Ectodermal cell (in vitro differentiated cells): ENCODE measurements at regions not wholly inside any gene's neighbourhood (a gene's known extent, or its start where the extent isn't known, plus 50 kb on each side); places are given as distances from the start of the nearest gene placed in this dataset.
"Not testable (repeated sequence)": the region's sequence is repeated elsewhere in the genome, so short reads cannot be mapped to it uniquely, and the experiment has no call there.

ENCODE experiments used
- H3K27ac ChIP-seq: 2 replicates; pipeline ENCODE4 v1.7.0; 2013; ENCODE audit warnings: mild to moderate bottlenecking, low read depth, low read length; ENCODE audit not compliant: insufficient read depth, poor library complexity, severe bottlenecking
- H3K27me3 ChIP-seq: 2 replicates; pipeline ENCODE4 v1.7.0; 2013; ENCODE audit warnings: mild to moderate bottlenecking, low read length; ENCODE audit not compliant: insufficient read depth, control insufficient read depth, poor library complexity, severe bottlenecking
- H3K36me3 ChIP-seq: one replicate; pipeline ENCODE4 v1.7.0; 2013; ENCODE audit warnings: low read length; ENCODE audit not compliant: control insufficient read depth, insufficient read depth
- H3K4me1 ChIP-seq: one replicate; pipeline ENCODE4 v1.7.0; 2013; ENCODE audit warnings: low read length; ENCODE audit not compliant: control insufficient read depth, insufficient read depth
- H3K4me3 ChIP-seq: 2 replicates; pipeline ENCODE4 v1.7.0; 2013; ENCODE audit warnings: low read depth, low read length, control low read depth; ENCODE audit not compliant: insufficient read depth
- H3K9me3 ChIP-seq: 2 replicates; pipeline ENCODE4 v1.7.0; 2013; ENCODE audit warnings: mild to moderate bottlenecking, low read length, moderate library complexity; ENCODE audit not compliant: control insufficient read depth
- WGBS, 2 experiments: methylation state at CpG; one replicate each; pipeline ENCODE4 v1.1.7; 2013; ENCODE audit warnings: missing lambda C conversion rate in 2 of 2; 5-methylcytosine and 5-hydroxymethylcytosine counted together

DNA sequence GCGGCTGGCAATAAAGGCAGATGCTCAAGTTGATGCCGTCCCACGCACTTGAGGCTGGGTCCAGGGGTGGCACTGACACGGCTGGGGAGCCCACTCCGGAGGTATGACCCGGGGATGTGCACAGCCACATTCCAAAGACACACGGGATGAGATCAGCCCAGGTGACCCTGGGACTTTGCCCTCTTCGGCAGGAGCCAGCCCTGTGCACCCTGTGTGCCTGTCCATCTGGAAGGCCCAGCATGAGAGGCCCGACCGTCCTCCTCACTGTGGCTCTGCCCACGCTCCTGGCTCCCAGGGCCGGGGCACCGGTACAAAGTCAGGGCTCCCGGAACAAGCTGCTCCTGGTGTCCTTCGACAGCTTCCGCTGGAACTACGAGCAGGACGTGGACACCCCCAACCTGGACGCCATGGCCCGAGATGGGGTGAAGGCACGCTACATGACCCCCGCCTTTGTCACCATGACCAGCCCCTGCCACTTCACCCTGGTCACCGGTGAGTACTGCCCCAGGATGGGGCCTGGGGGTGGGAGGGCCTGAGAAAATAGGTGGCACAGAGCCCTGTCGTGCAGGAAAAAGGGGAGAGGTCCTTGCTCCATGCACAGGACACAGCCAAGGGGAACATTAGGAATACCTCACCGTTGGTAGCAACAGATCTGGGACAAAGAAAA is 309.9 kb downstream of the TP53TG3F start:
- H3K27ac ChIP-seq, H3K4me3 ChIP-seq, H3K4me1 ChIP-seq, H3K27me3 ChIP-seq, H3K9me3 ChIP-seq, H3K36me3 ChIP-seq: not testable (repeated sequence)
- WGBS, 2 experiments: 89 to 96% methylated on average over 13 to 14 of the region's 25 CpGs

DNA sequence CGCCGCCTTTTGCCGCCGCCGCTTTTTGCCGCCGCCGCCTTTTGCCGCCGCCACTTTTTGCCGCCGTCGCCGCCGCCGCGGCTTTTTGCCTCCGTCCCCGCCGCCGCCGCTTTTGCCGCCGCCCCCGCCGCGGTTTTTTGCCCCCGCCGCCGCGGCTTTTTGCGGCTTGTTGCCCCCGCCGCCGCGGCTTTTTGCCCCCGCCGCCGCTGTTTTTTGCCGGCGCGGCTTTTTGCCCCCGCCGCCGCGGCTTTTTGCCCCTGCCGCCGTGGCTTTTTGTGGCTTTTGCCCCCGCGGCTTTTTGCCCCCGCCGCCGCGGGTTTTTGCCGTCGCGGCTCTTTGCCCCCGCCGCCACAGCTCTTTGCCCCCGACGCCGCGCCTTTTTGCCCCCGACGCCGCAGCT is 311.1 kb downstream of the TP53TG3F start:
- H3K9me3 ChIP-seq, H3K4me1 ChIP-seq, H3K36me3 ChIP-seq, H3K27ac ChIP-seq, H3K27me3 ChIP-seq, H3K4me3 ChIP-seq: not testable (repeated sequence)
- 81 to 86% methylated on average over 64 to 66 of the region's 66 CpGs for WGBS, 2 experiments

DNA sequence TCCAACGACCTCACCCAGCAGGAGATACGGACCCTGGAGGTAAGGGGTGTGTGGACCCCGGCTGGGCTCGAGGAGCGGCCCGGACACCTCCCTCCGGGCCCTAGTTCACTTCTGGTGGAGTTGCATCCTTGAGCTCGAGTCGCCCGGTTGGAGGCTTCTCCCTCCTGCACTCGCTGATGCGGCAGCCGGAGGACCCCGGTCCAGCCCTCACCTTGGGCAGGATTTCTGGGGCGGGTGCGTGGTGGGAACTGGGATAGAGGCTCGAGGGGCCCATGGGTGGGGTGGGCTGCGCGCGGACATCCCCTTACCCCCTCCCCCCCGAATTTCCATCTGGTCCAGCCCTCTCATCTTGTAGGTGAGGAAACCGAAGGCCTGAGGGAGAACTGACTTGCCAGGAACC is 311.8 kb downstream of the TP53TG3F start:
- H3K27ac ChIP-seq, H3K9me3 ChIP-seq, H3K4me1 ChIP-seq, H3K4me3 ChIP-seq, H3K27me3 ChIP-seq, H3K36me3 ChIP-seq: not testable (repeated sequence)
- 88 to 89% methylated on average over 12 to 15 of the region's 22 CpGs for WGBS, 2 experiments

DNA sequence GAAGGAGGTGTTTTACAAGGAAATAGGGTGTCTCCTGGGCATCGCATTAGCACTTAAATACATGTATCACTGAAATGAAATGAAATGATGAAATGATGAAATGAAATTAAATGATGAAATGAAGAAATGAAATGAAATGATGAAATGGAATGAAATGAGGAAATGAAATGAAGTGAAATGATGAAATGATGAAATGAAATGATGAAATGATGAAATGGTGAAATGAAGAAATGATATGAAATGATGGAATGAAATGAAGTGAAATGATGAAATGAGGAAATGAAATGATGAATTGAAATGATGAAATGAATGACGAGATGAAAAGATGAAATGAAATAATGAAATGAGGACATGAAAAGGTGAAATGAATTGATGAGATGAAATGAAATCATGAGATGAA is 314.6 kb downstream of the TP53TG3F start:
- H3K4me3 ChIP-seq, H3K9me3 ChIP-seq, H3K27me3 ChIP-seq, H3K27ac ChIP-seq, H3K36me3 ChIP-seq, H3K4me1 ChIP-seq: not testable (repeated sequence)
- 74 to 86% methylated on average over 1 to 2 of the region's 2 CpGs for WGBS, 2 experiments

DNA sequence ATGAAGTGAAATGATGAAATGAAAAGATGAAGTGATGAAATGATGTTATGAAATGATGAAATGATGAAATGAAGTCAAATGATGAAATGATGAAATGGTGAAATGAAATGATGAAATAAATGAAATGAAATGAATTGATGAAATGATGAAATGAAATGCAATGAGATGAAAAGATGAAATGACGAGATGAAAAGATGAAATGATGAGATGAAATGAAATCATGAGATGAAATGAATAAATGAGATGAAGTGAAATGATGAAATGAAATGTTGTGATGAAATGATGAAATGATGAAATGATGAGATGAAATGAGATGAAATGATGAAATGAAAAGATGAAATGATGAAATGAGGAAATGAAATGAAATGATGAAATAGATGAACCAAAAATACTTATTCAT is 315.3 kb downstream of the TP53TG3F start:
- H3K4me3 ChIP-seq, H3K4me1 ChIP-seq, H3K27ac ChIP-seq, H3K9me3 ChIP-seq, H3K36me3 ChIP-seq, H3K27me3 ChIP-seq: not testable (repeated sequence)
- WGBS, 2 experiments: 63 to 72% methylated on average over 1 of the region's 1 CpG

DNA sequence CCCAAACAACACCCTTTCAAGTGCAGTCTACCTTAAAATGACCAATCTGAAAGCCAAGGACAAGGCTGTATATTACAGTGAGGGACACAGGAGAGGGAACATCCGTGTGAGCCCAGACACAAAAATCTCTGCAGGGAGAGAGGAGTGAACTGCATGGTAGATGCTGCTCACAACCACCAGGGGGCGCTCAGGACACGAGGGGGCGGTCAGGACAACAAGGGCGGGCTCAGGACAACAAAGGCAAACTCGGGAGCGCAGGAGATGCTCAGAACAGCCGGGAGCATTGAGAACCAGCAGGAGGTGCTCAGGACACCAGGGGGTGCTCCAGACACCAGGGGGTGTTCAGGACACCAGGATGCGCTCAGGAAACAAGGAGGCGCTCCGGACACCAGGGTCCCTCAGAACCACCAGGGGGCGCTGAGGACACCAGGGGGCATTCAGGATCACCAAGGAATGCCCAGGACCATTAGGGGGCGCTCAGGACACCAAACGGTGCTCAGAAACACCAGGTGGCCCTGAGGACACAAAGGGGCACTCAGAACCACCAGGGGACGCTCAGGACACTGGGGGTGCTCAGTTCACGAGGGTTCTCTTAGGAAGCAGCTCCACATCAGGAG is 357.0 kb downstream of the TP53TG3F start:
- not testable (repeated sequence) for H3K36me3 ChIP-seq, H3K27ac ChIP-seq, H3K9me3 ChIP-seq, H3K4me1 ChIP-seq, H3K4me3 ChIP-seq, H3K27me3 ChIP-seq
- WGBS, 2 experiments: no CpG with 5 or more reads among the region's 16 CpGs

DNA sequence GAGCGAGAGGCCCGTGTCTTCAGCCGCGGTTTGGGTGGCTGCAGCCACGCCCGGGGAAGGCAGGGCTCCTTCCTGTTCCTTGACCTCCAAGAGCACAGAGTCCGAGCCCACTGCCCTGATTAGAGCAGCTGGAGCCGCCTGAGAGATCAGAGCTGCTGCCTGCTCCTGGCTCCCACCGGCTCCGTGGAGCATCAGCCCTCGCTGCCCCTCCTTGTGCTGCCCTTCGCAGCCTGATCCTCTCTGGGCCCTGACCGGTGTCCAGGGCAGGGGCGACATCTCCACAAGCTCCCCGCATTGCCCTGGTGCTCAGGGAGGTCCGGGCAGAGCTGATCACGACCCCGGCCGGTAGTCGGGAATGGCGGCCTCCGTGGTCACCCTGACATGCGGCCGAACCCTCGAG is 365.3 kb downstream of the TP53TG3F start:
- H3K9me3 ChIP-seq, H3K4me1 ChIP-seq, H3K27me3 ChIP-seq, H3K27ac ChIP-seq, H3K36me3 ChIP-seq, H3K4me3 ChIP-seq: not testable (repeated sequence)
- 85 to 89% methylated on average over 9 to 10 of the region's 25 CpGs for WGBS, 2 experiments

DNA sequence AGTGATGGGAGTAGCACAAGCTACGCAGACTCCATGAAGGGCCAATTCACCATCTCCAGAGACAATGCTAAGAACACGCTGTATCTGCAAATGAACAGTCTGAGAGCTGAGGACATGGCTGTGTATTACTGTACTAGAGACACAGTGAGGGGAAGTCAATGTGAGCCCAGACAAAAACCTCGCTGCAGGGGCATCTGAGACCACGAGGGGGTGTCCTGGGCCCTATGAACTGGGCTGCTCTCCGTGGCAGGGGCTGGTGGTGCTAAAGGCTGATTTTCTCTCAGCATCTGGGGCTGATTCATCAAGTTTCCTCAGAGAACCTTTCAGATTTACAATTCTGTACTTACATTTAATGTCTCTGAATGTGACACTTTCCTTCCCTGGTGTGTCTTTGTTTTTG is 368.1 kb downstream of the TP53TG3F start:
- not testable (repeated sequence) for H3K27ac ChIP-seq, H3K27me3 ChIP-seq, H3K4me1 ChIP-seq, H3K9me3 ChIP-seq, H3K4me3 ChIP-seq, H3K36me3 ChIP-seq
- WGBS, 2 experiments: 67 to 86% methylated on average over 1 of the region's 5 CpGs

DNA sequence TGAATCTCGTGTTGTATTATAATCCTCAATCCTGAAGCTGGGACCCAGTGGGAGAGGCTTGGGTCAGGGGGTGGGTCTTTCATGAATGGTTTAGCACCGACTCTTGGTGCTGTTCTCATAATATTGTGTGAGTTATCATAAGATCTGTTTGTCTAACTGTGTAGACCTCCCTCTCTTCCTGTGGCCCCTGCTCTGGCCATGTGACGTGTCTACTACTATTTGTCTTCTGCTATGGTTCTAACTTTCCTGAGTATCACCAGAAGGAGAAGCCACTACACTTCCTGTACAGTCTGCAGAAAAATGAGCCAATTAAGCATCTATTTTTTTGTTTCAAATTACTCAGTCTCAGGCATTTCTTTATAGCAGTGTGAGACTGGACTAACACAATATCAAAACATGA is 379.7 kb downstream of the TP53TG3F start:
- H3K27me3 ChIP-seq, H3K9me3 ChIP-seq, H3K27ac ChIP-seq, H3K36me3 ChIP-seq, H3K4me3 ChIP-seq, H3K4me1 ChIP-seq: not testable (repeated sequence)
- no CpG with 5 or more reads among the region's 3 CpGs for WGBS, 2 experiments

DNA sequence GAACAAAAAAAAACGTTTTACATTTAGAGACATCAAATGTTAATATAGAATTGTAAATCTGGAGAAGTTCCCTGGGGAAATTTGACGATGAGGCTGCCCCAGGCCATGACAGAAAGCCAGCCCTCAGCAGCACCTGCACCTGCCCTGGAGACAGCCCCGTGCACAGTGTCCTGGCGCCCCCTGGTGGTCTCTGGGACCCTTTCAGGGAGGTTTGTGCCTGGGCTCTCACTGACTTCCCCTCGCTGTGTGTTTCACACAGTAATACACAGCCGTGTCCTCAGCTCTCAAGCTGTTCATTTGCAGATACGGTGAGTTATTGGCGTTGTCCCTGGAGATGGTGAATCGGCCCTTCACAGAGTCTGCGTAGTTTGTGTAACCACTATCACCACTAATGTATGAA is 385.1 kb downstream of the TP53TG3F start:
- 35 to 59% methylated on average over 4 to 7 of the region's 10 CpGs for WGBS, 2 experiments
- not testable (repeated sequence) for H3K4me1 ChIP-seq, H3K27ac ChIP-seq, H3K27me3 ChIP-seq, H3K4me3 ChIP-seq, H3K36me3 ChIP-seq, H3K9me3 ChIP-seq
